ENCODE measurements at regions not wholly inside any gene's neighbourhood (a gene's known extent, or its start where the extent isn't known, plus 50 kb on each side); places are given as distances from the start of the nearest gene placed in this dataset.

DNA sequence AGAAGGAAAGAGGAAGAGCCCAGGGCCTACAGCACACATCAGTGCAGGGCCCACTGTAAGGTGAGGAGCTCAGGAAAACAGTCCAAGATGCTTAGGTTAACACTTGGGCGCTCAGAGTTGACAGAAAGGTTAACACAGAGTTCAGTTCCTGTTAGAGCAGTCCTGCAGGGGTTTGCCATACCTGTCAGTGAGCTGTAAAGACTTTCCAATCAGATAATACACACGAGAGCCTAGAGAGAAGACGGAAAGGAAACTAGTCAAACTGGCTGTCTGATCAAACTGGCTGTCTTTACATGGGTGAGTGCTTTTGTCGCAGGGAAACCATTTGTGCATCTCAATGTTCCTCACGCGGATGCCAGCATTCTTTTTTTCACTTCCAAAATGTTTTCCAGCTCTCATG, 61.4 kb upstream of the ARHGEF26 start:
- TF ChIP-seq, protein P1, sequence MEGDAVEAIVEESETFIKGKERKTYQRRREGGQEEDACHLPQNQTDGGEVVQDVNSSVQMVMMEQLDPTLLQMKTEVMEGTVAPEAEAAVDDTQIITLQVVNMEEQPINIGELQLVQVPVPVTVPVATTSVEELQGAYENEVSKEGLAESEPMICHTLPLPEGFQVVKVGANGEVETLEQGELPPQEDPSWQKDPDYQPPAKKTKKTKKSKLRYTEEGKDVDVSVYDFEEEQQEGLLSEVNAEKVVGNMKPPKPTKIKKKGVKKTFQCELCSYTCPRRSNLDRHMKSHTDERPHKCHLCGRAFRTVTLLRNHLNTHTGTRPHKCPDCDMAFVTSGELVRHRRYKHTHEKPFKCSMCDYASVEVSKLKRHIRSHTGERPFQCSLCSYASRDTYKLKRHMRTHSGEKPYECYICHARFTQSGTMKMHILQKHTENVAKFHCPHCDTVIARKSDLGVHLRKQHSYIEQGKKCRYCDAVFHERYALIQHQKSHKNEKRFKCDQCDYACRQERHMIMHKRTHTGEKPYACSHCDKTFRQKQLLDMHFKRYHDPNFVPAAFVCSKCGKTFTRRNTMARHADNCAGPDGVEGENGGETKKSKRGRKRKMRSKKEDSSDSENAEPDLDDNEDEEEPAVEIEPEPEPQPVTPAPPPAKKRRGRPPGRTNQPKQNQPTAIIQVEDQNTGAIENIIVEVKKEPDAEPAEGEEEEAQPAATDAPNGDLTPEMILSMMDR (IDR thresholded peaks at IDR 0.05 in 8 of 11, conservative IDR thresholded peaks at IDR 0.05 in 3 of 11) = no peak
- TF ChIP-seq POLR2A (IDR thresholded peaks at IDR 0.05) (no peak), POLR2AphosphoS5 (IDR thresholded peaks at IDR 0.05) (no peak)
- WGBS, 5 donors = 78 to 90% (median 83%) methylated on average over 6 of the region's 6 CpGs
- intact Hi-C loops (cut with DNase I; ENCODE audit: low total_unique reads) = no loop called here

DNA sequence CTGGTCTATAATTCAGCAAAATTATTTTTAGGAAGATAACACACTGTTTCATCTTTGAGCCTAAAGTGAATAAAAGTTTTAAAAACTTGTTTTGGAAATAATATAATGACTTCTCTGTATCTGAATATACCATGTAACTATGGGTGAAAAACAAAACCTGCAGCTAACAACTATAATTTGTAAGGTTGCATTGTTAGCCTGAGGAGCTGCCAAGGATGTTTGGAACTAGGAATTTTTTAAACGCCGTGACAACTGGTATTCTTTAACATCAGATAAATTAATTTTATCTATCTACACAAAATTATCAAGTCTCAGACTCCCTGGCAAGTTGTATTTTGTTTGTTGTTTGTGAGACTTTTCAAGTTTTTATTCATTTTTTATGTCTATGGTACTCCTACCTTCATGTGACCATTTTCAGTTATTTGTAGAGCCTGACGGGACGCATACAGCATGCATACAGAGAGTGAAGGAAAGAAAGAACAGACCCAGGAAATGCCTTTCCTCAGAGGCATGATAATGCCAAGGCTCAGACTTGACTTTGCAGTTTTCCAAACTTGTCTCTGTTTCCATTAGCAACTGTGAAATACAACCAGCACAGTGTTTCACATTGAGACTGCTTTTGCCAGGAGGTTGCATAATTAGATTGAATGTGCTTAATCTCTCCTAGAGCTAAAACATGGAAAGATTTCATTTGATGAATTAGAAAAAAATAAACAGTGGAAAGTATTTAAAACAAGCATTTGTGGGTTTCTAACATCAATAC, 60.8 kb upstream of the ARHGEF26 start:
- Histone ChIP-seq H3K4me3 (no peak overlapping the region), H3K27ac (no peak overlapping the region), H3K9me3 (no peaks in the 10 kb centered on the region), H3K36me3 (no peaks in the 10 kb centered on the region), H3K27me3 (replicated peaks in 1 of 7) (no peaks in the 10 kb centered on the region), H3K4me1 (no peaks in the 10 kb centered on the region)
- DNase-seq = no peak
- WGBS, 5 donors = 78 to 88% (median 82%) methylated on average over 4 of the region's 4 CpGs
- TF ChIP-seq POLR2AphosphoS5 (IDR thresholded peaks at IDR 0.05) (no peak), POLR2A (IDR thresholded peaks at IDR 0.05) (no peak)
- TF ChIP-seq, protein P1 (IDR thresholded peaks at IDR 0.05 in 8 of 11, conservative IDR thresholded peaks at IDR 0.05 in 3 of 11) = no peak
- intact Hi-C loops (cut with DNase I; ENCODE audit: low total_unique reads) = no loop called here

More for the DNA sequence above, 61.4 kb upstream of the ARHGEF26 start:
- DNase-seq = no peak
- Histone ChIP-seq H3K36me3 (no peaks in the 10 kb centered on the region), H3K9me3 (no peaks in the 10 kb centered on the region), H3K4me1 (no peaks in the 10 kb centered on the region), H3K4me3 (no peak overlapping the region), H3K27me3 (replicated peaks in 1 of 7) (no peaks in the 10 kb centered on the region), H3K27ac (no peak overlapping the region)

DNA sequence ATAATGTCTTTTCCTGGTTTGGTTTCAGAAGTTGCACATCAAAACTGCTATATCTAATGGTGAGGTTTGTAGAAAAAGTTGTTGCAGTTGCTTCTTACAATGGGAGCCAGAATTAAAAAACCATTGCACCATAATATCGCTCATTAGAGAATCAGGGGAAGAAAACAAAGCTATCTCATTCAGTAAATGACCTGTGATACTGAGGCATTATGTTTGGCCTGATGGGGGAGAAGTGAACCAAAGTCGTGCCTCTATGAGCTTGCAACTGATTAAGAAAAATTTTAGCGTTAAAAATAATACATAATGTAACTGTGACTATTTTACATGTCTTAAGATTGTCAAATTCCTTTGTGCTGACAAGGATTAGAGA, 60.2 kb upstream of the ARHGEF26 start:
- intact Hi-C loops (cut with DNase I; ENCODE audit: low total_unique reads) = no loop called here
- H3K9me3 ChIP-seq = no peaks in the 10 kb centered on the region
- no peaks in the 10 kb centered on the region for H3K4me1 ChIP-seq
- no peaks in the 10 kb centered on the region for H3K27me3 ChIP-seq (replicated peaks in 1 of 7)
- TF ChIP-seq, protein P1 (IDR thresholded peaks at IDR 0.05 in 8 of 11, conservative IDR thresholded peaks at IDR 0.05 in 3 of 11) = no peak
- TF ChIP-seq POLR2AphosphoS5 (IDR thresholded peaks at IDR 0.05) = no peak
- no peak for TF ChIP-seq POLR2A (IDR thresholded peaks at IDR 0.05)
- H3K4me3 ChIP-seq = no peak overlapping the region
- no peak for DNase-seq
- 69 to 85% (median 81%) methylated on average over 3 of the region's 3 CpGs for WGBS, 5 donors
- no peaks in the 10 kb centered on the region for H3K36me3 ChIP-seq
- H3K27ac ChIP-seq = no peak overlapping the region

- 85 to 90% (median 86%) methylated on average over 7 of the region's 7 CpGs for WGBS, 5 donors
These were observed 58.7 kb upstream of the ARHGEF26 start for GRCh38 chr3:154062513-154062912.

More at GRCh38 chr3:154062513-154062912, 58.7 kb upstream of the ARHGEF26 start:
- Histone ChIP-seq H3K27me3 (replicated peaks in 1 of 7) (no peaks in the 10 kb centered on the region), H3K4me1 (no peaks in the 10 kb centered on the region), H3K27ac (no peak overlapping the region), H3K4me3 (no peak overlapping the region), H3K36me3 (no peaks in the 10 kb centered on the region), H3K9me3 (no peaks in the 10 kb centered on the region)
- intact Hi-C loops (cut with DNase I; ENCODE audit: low total_unique reads) = no loop called here
- TF ChIP-seq POLR2AphosphoS5 (IDR thresholded peaks at IDR 0.05) (no peak), POLR2A (IDR thresholded peaks at IDR 0.05) (no peak)
- TF ChIP-seq, protein P1 (IDR thresholded peaks at IDR 0.05 in 8 of 11, conservative IDR thresholded peaks at IDR 0.05 in 3 of 11) = no peak
- no peak for DNase-seq

Data from spleen (tissue), 11 donors.